ENCODE measurements at regions not wholly inside any gene's neighbourhood (a gene's known extent, or its start where the extent isn't known, plus 50 kb on each side); places are given as distances from the start of the nearest gene placed in this dataset.

GRCh38 chr9:91040371-91041215 is 239.0 kb downstream of the SYK start:
- no peak for TF ChIP-seq TBP (IDR thresholded peaks at IDR 0.05; ENCODE audit: low read depth, low read length)
- no peak for TF ChIP-seq ZNF274 (IDR thresholded peaks at IDR 0.05; ENCODE audit: borderline replicate concordance, extremely low read depth, low read length)
- no peak for TF ChIP-seq CTCF (IDR thresholded peaks at IDR 0.05; ENCODE audit: control extremely low read depth in 1 of 3, insufficient read depth in 1 of 3, low read depth in 1 of 3, low read length in 3 of 3)
- no peak for TF ChIP-seq CEBPB (IDR thresholded peaks at IDR 0.05; ENCODE audit: low read depth, low read length)
- TF ChIP-seq EZH2 (IDR thresholded peaks at IDR 0.05; ENCODE audit: low read depth, low read length, severe bottlenecking): no peak
- TF ChIP-seq POLR2A (IDR thresholded peaks at IDR 0.05; ENCODE audit: control extremely low read depth in 1 of 2, low read depth in 2 of 2, low read length in 2 of 2): no peak
